ENCODE measurements at regions not wholly inside any gene's neighbourhood (a gene's known extent, or its start where the extent isn't known, plus 50 kb on each side); places are given as distances from the start of the nearest gene placed in this dataset.
A peak's percentile ranks its signal among the peaks of the same experiment; 100 is the strongest.

DNA sequence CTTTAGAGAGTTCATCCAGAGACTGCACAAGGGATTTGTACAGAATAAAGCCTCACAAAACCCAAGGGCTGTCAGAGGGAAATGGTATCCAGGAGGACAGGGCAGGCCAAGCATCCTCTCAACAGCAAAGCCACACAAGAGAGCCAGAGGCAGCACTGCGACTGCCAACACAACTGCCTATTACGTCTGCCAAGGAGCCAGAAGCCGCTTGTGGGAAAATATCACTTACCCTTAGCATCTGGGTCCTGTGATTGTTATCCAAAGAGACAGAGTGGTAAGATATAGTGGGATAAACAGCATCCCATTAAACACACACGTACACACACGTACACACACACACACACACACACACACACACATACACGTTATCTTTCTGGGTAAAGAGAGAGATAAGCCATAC is 618.3 kb upstream of the AGTR1 start:
- in situ Hi-C loops (cut with MboI; ENCODE audit: low pct_unique_long_range_greater_than_20kb, low sequenced_read_pairs, unreplicated experiment): no loop called here
- DNase-seq (ENCODE audit: low spot score): no peak
- TF ChIP-seq, protein P1, sequence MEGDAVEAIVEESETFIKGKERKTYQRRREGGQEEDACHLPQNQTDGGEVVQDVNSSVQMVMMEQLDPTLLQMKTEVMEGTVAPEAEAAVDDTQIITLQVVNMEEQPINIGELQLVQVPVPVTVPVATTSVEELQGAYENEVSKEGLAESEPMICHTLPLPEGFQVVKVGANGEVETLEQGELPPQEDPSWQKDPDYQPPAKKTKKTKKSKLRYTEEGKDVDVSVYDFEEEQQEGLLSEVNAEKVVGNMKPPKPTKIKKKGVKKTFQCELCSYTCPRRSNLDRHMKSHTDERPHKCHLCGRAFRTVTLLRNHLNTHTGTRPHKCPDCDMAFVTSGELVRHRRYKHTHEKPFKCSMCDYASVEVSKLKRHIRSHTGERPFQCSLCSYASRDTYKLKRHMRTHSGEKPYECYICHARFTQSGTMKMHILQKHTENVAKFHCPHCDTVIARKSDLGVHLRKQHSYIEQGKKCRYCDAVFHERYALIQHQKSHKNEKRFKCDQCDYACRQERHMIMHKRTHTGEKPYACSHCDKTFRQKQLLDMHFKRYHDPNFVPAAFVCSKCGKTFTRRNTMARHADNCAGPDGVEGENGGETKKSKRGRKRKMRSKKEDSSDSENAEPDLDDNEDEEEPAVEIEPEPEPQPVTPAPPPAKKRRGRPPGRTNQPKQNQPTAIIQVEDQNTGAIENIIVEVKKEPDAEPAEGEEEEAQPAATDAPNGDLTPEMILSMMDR (IDR thresholded peaks at IDR 0.05; ENCODE audit: extremely low read depth, insufficient read depth, missing control alignments): no peak

DNA sequence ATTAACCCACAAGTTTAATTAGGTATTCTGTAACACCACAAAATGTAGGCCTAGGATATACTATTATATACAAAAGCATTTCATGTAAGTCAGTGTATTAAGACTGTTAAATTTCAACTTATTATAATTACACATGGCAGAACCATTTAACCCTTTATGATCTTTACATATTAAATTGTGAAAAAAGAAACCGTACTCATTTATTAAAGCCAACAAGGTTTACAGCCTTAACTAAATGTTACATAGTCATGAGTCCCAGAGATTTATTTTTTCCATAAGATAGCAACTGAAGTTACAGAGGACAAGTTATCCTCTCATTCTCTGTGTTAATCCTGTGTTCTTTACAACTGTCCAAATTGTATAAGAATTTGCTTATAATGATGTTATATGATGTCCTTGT is 615.8 kb upstream of the AGTR1 start:
- in situ Hi-C loops (cut with MboI; ENCODE audit: low pct_unique_long_range_greater_than_20kb, low sequenced_read_pairs, unreplicated experiment): no loop called here
- no peak for DNase-seq (ENCODE audit: low spot score)
- TF ChIP-seq, protein P1 (IDR thresholded peaks at IDR 0.05; ENCODE audit: extremely low read depth, insufficient read depth, missing control alignments): no peak

DNA sequence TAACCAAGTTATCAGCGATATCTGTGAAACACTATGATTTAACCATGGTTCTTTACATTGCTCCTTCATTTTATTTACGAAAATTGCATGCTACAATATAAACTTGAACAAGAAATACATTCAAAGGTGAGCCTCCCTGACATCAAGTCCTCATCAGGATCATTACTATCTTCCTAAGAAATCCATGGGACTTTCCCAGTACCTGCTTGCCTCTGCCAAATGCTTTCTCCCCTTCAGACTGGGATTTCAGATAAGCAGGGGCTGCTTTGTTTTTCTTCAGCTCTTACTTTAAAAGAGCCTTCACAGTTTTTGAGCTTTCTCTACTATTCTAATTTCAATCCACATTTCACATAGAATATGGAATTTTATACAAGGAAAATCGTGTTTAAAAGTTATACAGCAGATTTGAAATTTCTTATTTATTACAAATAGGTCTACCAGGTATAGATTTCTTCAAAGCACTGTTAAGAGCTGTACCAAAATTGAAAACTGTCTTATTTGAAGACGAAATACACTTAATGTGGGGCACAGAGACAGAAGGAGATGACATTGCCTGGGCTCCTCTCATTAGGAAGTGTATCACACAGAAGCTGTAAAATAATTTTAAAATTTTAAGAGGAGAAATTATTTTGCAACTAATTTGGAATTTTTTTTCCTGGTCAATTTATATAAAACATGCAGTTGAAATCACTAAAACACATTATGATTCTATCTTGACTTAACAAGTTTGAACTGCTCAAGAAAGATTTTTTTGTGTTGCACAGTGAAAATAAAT is 615.0 kb upstream of the AGTR1 start:
- in situ Hi-C loops (cut with MboI; ENCODE audit: low pct_unique_long_range_greater_than_20kb, low sequenced_read_pairs, unreplicated experiment): no loop called here
- TF ChIP-seq, protein P1 (IDR thresholded peaks at IDR 0.05; ENCODE audit: extremely low read depth, insufficient read depth, missing control alignments): no peak
- DNase-seq (ENCODE audit: low spot score): no peak

DNA sequence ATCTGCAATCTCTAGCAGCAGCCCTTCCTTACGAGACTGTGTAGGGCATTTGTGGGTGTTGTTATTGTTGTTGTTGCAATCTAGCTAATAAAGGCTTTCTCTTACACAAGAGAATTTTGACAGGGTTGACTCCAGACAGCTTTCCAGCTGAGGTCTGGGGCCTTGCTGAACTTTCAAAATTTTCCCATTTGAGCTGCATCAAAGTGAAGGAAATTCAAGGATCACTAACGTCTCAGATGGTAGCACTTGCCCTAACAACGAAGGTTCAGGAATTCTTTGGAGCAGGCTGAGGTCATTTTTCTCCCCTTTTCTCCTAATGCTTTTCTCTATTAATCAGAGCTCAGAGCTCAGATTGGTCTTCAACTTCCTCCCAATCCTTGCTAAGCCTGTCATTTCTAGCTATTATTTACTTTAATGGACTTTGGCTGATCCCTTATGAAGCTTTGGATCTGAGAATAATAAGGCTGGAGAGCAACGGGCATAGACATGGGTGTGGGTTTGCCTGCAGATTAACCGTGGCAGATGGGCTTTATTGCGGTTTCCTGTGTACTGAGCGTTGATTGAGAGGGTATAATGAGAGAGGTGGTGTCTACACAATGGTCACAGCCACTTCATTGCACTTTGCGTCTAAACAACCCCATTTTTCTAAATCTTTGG is 614.0 kb upstream of the AGTR1 start:
- TF ChIP-seq, protein P1 (IDR thresholded peaks at IDR 0.05; ENCODE audit: extremely low read depth, insufficient read depth, missing control alignments): no peak
- in situ Hi-C loops (cut with MboI; ENCODE audit: low pct_unique_long_range_greater_than_20kb, low sequenced_read_pairs, unreplicated experiment): no loop called here
- DNase-seq (ENCODE audit: low spot score): no peak

DNA sequence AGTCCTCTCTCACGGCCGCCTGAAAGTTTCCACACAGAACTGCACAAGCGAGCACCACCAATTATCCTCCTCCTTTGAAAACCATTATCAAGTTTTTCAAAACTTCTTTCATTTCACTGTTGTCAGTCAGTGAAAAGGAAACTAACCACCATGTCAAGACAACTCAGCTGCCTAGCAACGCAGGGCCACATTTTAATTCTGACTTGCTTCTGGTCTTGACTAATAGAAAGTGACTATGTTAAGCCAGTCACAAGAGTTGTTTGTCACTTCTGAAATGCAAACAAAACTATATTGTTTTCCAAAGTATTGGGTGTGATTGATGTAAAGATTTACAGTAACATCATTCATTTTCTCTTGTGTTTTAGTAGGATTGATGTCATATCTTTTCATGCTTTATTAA is 612.8 kb upstream of the AGTR1 start:
- TF ChIP-seq, protein P1 (IDR thresholded peaks at IDR 0.05; ENCODE audit: extremely low read depth, insufficient read depth, missing control alignments): no peak
- in situ Hi-C loops (cut with MboI; ENCODE audit: low pct_unique_long_range_greater_than_20kb, low sequenced_read_pairs, unreplicated experiment): no loop called here
- DNase-seq (ENCODE audit: low spot score): peak; percentile 19

DNA sequence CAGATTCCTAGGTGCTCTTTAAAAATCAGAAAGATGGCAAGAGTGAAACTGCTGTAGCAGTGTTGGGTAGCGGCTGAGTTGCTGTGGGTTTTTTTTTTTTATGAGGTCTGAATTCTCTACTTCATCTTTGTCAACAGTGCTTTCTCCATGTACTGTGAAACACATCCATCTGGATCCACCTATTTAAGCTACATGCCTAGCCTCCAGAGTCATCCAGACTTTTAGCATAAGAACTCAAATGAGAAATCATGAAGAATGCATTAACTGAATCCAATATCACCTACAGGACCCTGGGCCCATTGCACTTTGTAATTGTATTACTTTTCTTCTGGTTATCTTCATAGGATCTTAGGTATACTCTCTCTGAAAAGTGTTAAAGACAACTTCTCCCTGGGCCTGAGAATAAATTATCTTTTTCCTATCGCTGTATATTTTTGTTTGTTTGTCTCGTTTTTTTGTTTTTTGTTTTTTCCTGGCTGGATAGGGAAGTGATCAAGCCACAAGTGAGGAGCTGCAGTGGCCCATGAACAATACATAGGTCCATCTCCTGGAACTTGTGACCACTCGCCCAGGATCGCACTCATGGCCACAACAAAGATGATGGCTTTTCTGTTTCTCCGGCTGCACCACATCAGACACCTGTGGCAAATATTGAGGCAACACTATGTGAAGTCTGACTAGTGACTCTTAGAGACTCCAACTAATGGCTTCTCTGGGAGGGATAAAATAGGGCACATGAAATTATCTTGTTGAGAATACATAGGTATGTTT is 609.9 kb upstream of the AGTR1 start:
- TF ChIP-seq, protein P1 (IDR thresholded peaks at IDR 0.05; ENCODE audit: extremely low read depth, insufficient read depth, missing control alignments): no peak
- DNase-seq (ENCODE audit: low spot score): no peak
- in situ Hi-C loops (cut with MboI; ENCODE audit: low pct_unique_long_range_greater_than_20kb, low sequenced_read_pairs, unreplicated experiment): no loop called here

All from GM13977 (cell line).